Keratinocyte (primary cell): ENCODE measurements at regions not wholly inside any gene's neighbourhood (a gene's known extent, or its start where the extent isn't known, plus 50 kb on each side); places are given as distances from the start of the nearest gene placed in this dataset.

Experiments used
- DNase-seq: peaks from one replicate; pipeline ENCODE4 v3.0.0-alpha.2; 2011; ENCODE audit warnings: low read depth, missing footprints, low spot score
- FAIRE-seq: peaks from 2 replicates; lab custom pipeline; 2011; peaks lifted over from hg19 to GRCh38; lab: Jason Lieb, UNC
- H2AFZ ChIP-seq: 2 replicates; pipeline ENCODE4 v1.6.0; 2012; ENCODE audit warnings: low read length, control low read depth, inconsistent platforms; ENCODE audit not compliant: control insufficient read depth
- H3K27ac ChIP-seq: 2 replicates; pipeline ENCODE4 v1.5.1; 2011; ENCODE audit warnings: low read length; ENCODE audit not compliant: control insufficient read depth, insufficient read depth
- H3K27me3 ChIP-seq: 3 replicates; pipeline ENCODE4 v1.6.0; 2011; ENCODE audit warnings: low read length; ENCODE audit not compliant: control insufficient read depth, insufficient read depth; ENCODE audit errors: extremely low read depth
- H3K36me3 ChIP-seq, 2 experiments: 2 replicates in 1 of 2; 3 replicates in 1 of 2; pipeline ENCODE4 v1.5.1; 2011; ENCODE audit warnings: low read length in 2 of 2, mild to moderate bottlenecking in 1 of 2; ENCODE audit not compliant: control insufficient read depth in 2 of 2, insufficient read depth in 2 of 2; ENCODE audit errors: extremely low read depth in 1 of 2
- H3K4me1 ChIP-seq: 3 replicates; pipeline ENCODE4 v1.5.1; 2011; ENCODE audit warnings: low read length; ENCODE audit not compliant: control insufficient read depth, insufficient read depth; ENCODE audit errors: extremely low read depth
- H3K4me2 ChIP-seq: 3 replicates; pipeline ENCODE4 v1.6.0; 2011; ENCODE audit warnings: low read depth, low read length; ENCODE audit not compliant: control insufficient read depth, insufficient read depth; ENCODE audit errors: extremely low read depth
- H3K4me3 ChIP-seq, 3 experiments: fragments of 200-600 bp in 1 of 3; sonication (generic) in 1 of 3; 2 replicates in 2 of 3; 3 replicates in 1 of 3; pipeline ENCODE4 v1.5.1; 2011 to 2016; ENCODE audit warnings: low read length in 3 of 3, mild to moderate bottlenecking in 3 of 3, control low read depth in 2 of 3, inconsistent platforms in 1 of 3, low read depth in 1 of 3, mixed read lengths in 1 of 3, mixed run types in 1 of 3, moderate library complexity in 1 of 3; ENCODE audit not compliant: control insufficient read depth in 2 of 3, insufficient read depth in 2 of 3; ENCODE audit errors: extremely low read depth in 1 of 3
- H3K79me2 ChIP-seq: 2 replicates; pipeline ENCODE4 v1.6.0; 2012; ENCODE audit warnings: low read length; ENCODE audit not compliant: control insufficient read depth, insufficient read depth
- H3K9ac ChIP-seq: 3 replicates; pipeline ENCODE4 v1.6.0; 2011; ENCODE audit warnings: low read length; ENCODE audit not compliant: control insufficient read depth, insufficient read depth; ENCODE audit errors: extremely low read depth
- H3K9me1 ChIP-seq: 3 replicates; pipeline ENCODE4 v1.6.0; 2011; ENCODE audit warnings: low read length; ENCODE audit not compliant: control insufficient read depth, insufficient read depth; ENCODE audit errors: extremely low read depth
- H3K9me3 ChIP-seq: 2 replicates; pipeline ENCODE4 v1.5.1; 2012; ENCODE audit warnings: low read depth, low read length; ENCODE audit not compliant: control insufficient read depth
- H4K20me1 ChIP-seq: 3 replicates; pipeline ENCODE4 v1.6.0; 2011; ENCODE audit warnings: low read length; ENCODE audit not compliant: control insufficient read depth, insufficient read depth; ENCODE audit errors: extremely low read depth
- CTCF ChIP-seq, 3 experiments: IDR thresholded peaks in 1 of 3; conservative IDR thresholded peaks in 1 of 3; optimal IDR thresholded peaks in 1 of 3; 2 replicates in 2 of 3; 3 replicates in 1 of 3; pipeline versions ENCODE3 to v1.5.1; 2011; ENCODE audit warnings: low read length in 3 of 3, mild to moderate bottlenecking in 3 of 3, moderate library complexity in 2 of 3, control low read depth in 1 of 3, inconsistent platforms in 1 of 3; ENCODE audit not compliant: insufficient read depth in 2 of 3; ENCODE audit errors: extremely low read depth in 1 of 3
- EZH2 ChIP-seq: IDR thresholded peaks from one replicate; pipeline ENCODE4 v1.6.1; 2012; ENCODE audit warnings: inconsistent platforms, mild to moderate bottlenecking, low read length, moderate library complexity
- dilution Hi-C: fragments of 300-500 bp; cut with MboI; formaldehyde crosslinking; loops from one replicate; pipeline ENCODE4 v1.7.0; 2020; ENCODE audit warnings: low sequenced_read_pairs; ENCODE audit not compliant: extremely low pct_ligation_motif_present

DNA sequence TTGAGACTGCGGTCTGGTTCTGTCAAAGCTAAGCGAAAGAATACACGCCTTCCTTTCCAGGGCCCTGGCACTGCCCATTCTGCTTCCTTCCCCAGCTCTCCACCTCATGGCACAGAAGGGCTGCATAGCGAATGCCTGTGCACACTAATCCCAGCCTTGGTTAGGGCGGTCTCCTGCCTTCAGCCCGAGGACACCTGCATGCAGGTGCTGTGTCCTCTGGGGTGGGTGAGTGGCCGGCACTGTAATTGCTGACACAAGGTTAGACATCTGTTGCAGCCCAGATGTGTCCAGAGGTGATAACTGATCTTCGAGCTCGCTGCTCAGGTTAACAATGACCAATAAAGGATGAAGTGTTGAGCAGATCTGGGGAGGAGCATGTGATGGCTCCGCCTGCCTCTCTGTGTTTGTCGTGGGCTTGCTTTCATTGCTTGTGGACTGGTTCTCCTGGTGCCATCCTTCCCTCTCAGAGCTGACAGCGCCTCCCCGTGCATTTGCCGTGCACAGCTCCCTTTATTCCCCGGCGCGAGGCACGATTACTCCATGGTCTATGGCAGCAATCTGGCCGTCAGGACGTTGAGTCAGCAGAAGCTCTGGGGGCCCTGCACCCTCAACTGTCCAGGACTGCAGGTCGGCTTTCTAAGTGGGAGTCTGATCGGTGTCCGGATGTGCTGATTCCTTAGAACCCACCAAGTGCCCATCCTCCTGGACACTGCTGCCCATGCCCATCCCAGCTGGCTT is 1088.2 kb downstream of the BRD1 start:
- dilution Hi-C loops: no loop called here
- no peak overlapping the region for H3K27ac ChIP-seq
- H3K4me3 ChIP-seq: no peak overlapping the region
- H3K36me3 ChIP-seq: no peaks in the 10 kb centered on the region
- no peaks in the 10 kb centered on the region for H3K27me3 ChIP-seq
- no peak overlapping the region for H2AFZ ChIP-seq
- H3K4me2 ChIP-seq: no peak overlapping the region
- TF ChIP-seq EZH2: no peak
- no peak for TF ChIP-seq CTCF (optimal IDR thresholded peaks at IDR 0.05 in 1 of 3, IDR thresholded peaks at IDR 0.05 in 1 of 3, conservative IDR thresholded peaks at IDR 0.05 in 1 of 3; ENCODE audit: extremely low read depth in 1 of 3, insufficient read depth in 2 of 3, low read length in 3 of 3)
- FAIRE-seq: no peak
- no peaks in the 10 kb centered on the region for H3K79me2 ChIP-seq
- H3K9me3 ChIP-seq: peaks cover 48% of the 10 kb centered on the region
- H3K4me1 ChIP-seq: no peaks in the 10 kb centered on the region
- no peaks in the 10 kb centered on the region for H3K9me1 ChIP-seq
- no peak overlapping the region for H3K9ac ChIP-seq
- no peaks in the 10 kb centered on the region for H4K20me1 ChIP-seq
- DNase-seq: no peak

DNA sequence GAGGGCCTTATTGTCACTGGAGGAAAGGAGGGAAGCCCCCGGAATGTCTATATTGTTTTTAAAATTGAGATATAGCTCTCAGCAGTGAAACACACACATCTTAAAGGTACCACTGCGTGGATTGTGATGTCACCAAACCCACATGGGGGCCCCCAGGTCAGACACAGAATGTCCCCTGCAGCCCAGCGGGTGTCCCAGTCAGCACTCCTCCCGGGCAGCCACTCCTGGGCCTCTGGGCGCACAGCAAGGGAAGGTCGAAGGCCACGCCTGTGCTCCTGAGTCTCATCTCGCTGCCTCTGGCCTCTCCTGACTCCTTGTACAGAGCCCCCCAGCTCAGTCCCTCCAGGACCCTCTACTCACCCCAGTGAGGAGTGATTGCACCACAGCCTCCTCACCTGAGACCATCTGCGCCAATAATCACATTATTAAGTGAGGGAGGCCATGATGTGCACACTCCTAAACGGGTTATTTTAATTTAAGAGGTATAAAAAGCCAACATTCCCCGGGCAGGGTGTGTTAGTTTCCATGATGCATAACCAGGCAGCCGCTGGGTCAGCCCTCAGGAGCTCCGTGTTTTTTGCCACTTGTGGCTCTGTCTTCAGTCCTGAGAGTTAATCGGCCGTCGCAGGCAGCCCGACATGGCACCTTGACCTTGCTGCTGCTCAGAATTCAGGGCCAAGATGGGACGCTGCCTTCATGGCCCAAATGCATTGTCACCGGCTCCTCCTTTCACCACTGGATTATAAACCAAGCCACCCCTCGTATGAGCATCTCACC is 1089.3 kb downstream of the BRD1 start:
- TF ChIP-seq CTCF (optimal IDR thresholded peaks at IDR 0.05 in 1 of 3, IDR thresholded peaks at IDR 0.05 in 1 of 3, conservative IDR thresholded peaks at IDR 0.05 in 1 of 3; ENCODE audit: extremely low read depth in 1 of 3, insufficient read depth in 2 of 3, low read length in 3 of 3) (no peak), EZH2 (no peak)
- Histone ChIP-seq H3K79me2 (no peaks in the 10 kb centered on the region), H3K9me1 (no peaks in the 10 kb centered on the region), H3K27me3 (no peaks in the 10 kb centered on the region), H3K4me3 (no peak overlapping the region), H3K27ac (no peak overlapping the region), H3K9ac (no peak overlapping the region), H2AFZ (no peak overlapping the region), H3K36me3 (no peaks in the 10 kb centered on the region), H3K9me3 (peaks cover 44% of the 10 kb centered on the region), H4K20me1 (no peaks in the 10 kb centered on the region), H3K4me1 (no peaks in the 10 kb centered on the region), H3K4me2 (no peak overlapping the region)
- DNase-seq (no peak), FAIRE-seq (no peak)
- dilution Hi-C loops: no loop called here
